Upper lobe of right lung (tissue), 1 donor: ENCODE measurements at regions not wholly inside any gene's neighbourhood (a gene's known extent, or its start where the extent isn't known, plus 50 kb on each side); places are given as distances from the start of the nearest gene placed in this dataset.
"Not testable (repeated sequence)": the region's sequence is repeated elsewhere in the genome, so short reads cannot be mapped to it uniquely, and the experiment has no call there.

Experiments used
- ATAC-seq: fragments of 200-7000 bp; cut with Tn5 transposase; one replicate; pipeline ENCODE4 v1.9.1; 2020; ENCODE audit warnings: mild to moderate bottlenecking, moderate library complexity
- DNase-seq: peaks from one replicate; pipeline ENCODE4 v3.0.0-alpha.2; 2020
- H3K27ac ChIP-seq: fragments of 200-600 bp; one replicate; pipeline ENCODE4 v1.8.0; 2022
- H3K27me3 ChIP-seq: fragments of 200-600 bp; one replicate; pipeline ENCODE4 v1.8.0; 2022; ENCODE audit warnings: mild to moderate bottlenecking
- H3K36me3 ChIP-seq: fragments of 200-600 bp; one replicate; pipeline ENCODE4 v1.8.0; 2022
- H3K4me1 ChIP-seq: fragments of 200-600 bp; one replicate; pipeline ENCODE4 v1.8.0; 2022
- H3K4me3 ChIP-seq: fragments of 200-600 bp; one replicate; pipeline ENCODE4 v1.8.0; 2022; ENCODE audit warnings: mild to moderate bottlenecking
- H3K9me3 ChIP-seq: fragments of 200-600 bp; one replicate; pipeline ENCODE4 v1.8.0; 2022
- CTCF ChIP-seq: fragments of 200-600 bp; IDR thresholded peaks from one replicate; pipeline ENCODE4 v1.8.0; 2022; ENCODE audit warnings: antibody characterized with exemption
- intact Hi-C: fragments of 100-400 bp; cut with DNase I; formaldehyde crosslinking; loops from one replicate; pipeline ENCODE4 v1.11.0; 2022
- donor health status: DM: no; HTN: yes; CAD: no; lungs with severe emphysema.

DNA sequence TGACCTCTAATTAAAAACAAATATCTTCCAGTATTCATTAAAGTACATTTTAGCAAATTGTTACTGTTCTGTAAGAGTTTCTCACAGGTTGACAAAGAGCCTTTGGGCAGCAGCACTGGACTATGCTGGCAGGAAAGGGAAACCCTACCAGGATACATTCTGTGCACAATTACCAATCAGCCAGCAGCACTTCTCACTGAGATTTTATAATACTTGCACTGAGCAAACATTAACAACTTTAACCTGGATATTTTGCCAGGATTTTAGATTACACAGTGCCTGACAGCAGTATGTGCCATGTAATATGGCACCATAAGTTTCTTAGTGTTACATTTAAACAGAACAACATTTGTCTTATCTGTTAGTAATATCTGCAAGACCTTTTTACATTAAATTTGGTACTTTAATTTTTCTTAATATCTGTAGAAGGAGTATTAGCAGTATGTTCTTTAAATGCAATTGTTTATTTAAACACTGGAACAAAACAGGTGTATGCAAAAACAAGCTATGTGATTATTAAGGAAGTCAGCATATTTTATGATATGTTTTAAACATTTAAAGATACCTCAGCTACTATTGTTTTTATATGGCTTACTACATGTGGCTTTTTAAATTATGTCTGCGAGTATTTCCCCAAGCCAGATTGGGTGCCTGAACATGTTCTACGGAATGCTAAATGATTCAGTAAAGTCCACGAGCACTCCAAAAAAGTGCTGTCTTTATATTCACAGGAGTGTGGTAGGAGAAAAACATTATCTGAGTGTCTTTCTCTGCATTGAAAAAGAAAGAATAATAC is 699.0 kb upstream of the LUZP2 start:
- intact Hi-C loops = no loop called here
- DNase-seq (no peak), ATAC-seq (peak; percentile 63)
- Histone ChIP-seq H3K4me3 (no peak overlapping the region), H3K36me3 (no peaks in the 10 kb centered on the region), H3K27me3 (no peaks in the 10 kb centered on the region), H3K4me1 (no peaks in the 10 kb centered on the region), H3K9me3 (no peaks in the 10 kb centered on the region), H3K27ac (no peak overlapping the region)
- no peak for TF ChIP-seq CTCF

DNA sequence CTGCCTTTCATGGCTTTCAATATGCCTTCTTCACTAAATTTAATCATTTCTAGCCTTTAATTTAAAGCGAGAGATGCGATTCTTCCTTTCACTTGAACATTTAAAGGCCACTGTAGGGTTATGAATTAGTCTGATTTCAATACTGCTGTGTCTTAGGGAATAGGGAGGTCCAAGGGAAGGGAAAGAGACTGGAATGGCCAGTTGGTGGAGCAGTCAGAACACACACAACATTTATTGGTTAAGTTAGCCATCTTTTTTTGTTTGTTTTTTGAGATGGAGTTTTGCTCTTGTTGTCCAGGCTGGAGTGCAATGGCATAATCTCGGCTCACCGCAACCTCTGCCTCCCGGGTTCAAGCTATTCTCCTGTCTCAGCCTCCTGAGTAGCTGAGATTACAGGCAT is 662.5 kb upstream of the LUZP2 start:
- H3K27me3 ChIP-seq, H3K4me1 ChIP-seq, H3K27ac ChIP-seq, intact Hi-C loops, ATAC-seq, H3K4me3 ChIP-seq, H3K9me3 ChIP-seq, H3K36me3 ChIP-seq, DNase-seq: not testable (repeated sequence)

DNA sequence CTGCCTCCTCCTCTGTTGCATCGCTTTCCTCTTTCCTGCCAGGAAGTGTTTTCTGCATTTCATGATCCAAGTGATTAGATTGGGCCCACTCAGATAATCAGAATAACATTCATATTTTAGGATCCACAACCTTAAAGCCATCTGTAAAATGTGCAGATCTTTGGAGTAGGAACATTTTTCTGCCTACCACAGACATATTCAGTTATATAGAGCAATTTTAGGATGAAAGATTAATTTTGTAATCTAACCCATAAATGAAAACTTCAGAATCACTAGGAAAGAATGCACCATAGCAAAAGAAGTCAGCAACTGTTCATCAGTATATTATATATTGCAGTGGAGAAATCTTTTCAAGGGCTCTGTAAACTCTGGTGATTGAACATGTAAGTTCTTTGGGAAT is 659.9 kb upstream of the LUZP2 start:
- intact Hi-C loops = no loop called here
- no peaks in the 10 kb centered on the region for H3K9me3 ChIP-seq
- DNase-seq = no peak
- H3K27me3 ChIP-seq = no peaks in the 10 kb centered on the region
- no peak overlapping the region for H3K4me3 ChIP-seq
- no peaks in the 10 kb centered on the region for H3K4me1 ChIP-seq
- no peaks in the 10 kb centered on the region for H3K36me3 ChIP-seq
- H3K27ac ChIP-seq = no peak overlapping the region
- TF ChIP-seq CTCF = no peak
- no peak for ATAC-seq

- Histone ChIP-seq H3K27ac (no peak overlapping the region), H3K9me3 (no peaks in the 10 kb centered on the region), H3K4me3 (no peak overlapping the region), H3K27me3 (no peaks in the 10 kb centered on the region), H3K36me3 (no peaks in the 10 kb centered on the region), H3K4me1 (no peaks in the 10 kb centered on the region)
- intact Hi-C loops = no loop called here
- no peak for ATAC-seq
- no peak for DNase-seq
- TF ChIP-seq CTCF = no peak
Measured at GRCh38 chr11:23840872-23841271, 656.0 kb upstream of the LUZP2 start.

- Histone ChIP-seq H3K4me1 (no peaks in the 10 kb centered on the region), H3K9me3 (no peaks in the 10 kb centered on the region), H3K36me3 (no peaks in the 10 kb centered on the region), H3K27ac (no peak overlapping the region), H3K27me3 (no peaks in the 10 kb centered on the region), H3K4me3 (no peak overlapping the region)
- TF ChIP-seq CTCF = no peak
- ATAC-seq (no peak), DNase-seq (no peak)
- intact Hi-C loops = no loop called here
Measured at GRCh38 chr11:23846902-23847422, 649.9 kb upstream of the LUZP2 start.

DNA sequence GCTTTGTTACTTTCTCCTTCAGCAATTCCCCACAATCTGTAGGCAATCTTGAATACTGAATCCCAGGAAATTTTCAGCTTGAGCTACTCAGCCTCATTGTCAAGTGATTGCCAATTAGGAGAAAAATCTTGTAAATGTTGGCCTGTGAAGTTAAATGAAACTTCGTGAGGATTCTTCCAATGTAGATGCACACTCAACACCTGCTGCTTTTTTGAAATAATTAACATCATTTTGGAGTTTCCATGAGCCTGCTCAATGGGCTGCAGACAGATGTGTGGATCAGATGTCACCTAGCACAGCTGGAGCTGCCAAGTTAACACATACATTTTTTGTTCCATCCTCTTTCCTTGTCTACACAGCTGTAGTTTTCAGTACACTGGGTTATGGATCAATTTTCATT is 645.6 kb upstream of the LUZP2 start:
- H3K4me3 ChIP-seq = no peak overlapping the region
- intact Hi-C loops = no loop called here
- no peaks in the 10 kb centered on the region for H3K36me3 ChIP-seq
- no peaks in the 10 kb centered on the region for H3K9me3 ChIP-seq
- no peak for ATAC-seq
- no peaks in the 10 kb centered on the region for H3K27me3 ChIP-seq
- TF ChIP-seq CTCF = no peak
- H3K27ac ChIP-seq = no peak overlapping the region
- DNase-seq = no peak
- no peaks in the 10 kb centered on the region for H3K4me1 ChIP-seq
